Spinal cord (tissue), 9 donors: ENCODE measurements at regions not wholly inside any gene's neighbourhood (a gene's known extent, or its start where the extent isn't known, plus 50 kb on each side); places are given as distances from the start of the nearest gene placed in this dataset.
A peak's percentile ranks its signal among the peaks of the same experiment; 100 is the strongest.

Source experiments
- DNase-seq, 6 donors: peaks; one replicate each; pipeline versions ENCODE4 v3.0.0 to v3.0.0-alpha.2; 2013 to 2015; ENCODE audit warnings: low spot score in 6 of 6, low read depth in 4 of 6
- H3K27ac ChIP-seq: one replicate; pipeline ENCODE4 v1.5.1; 2013; ENCODE audit warnings: low read depth, low read length, control low read depth
- H3K27me3 ChIP-seq: one replicate; pipeline ENCODE4 v1.6.1; 2013; ENCODE audit warnings: low read length; ENCODE audit not compliant: control insufficient read depth, insufficient read depth
- H3K36me3 ChIP-seq: one replicate; pipeline ENCODE4 v1.6.1; 2013; ENCODE audit warnings: low read length; ENCODE audit not compliant: control insufficient read depth, insufficient read depth
- H3K4me1 ChIP-seq: one replicate; pipeline ENCODE4 v1.6.1; 2013; ENCODE audit warnings: low read length; ENCODE audit not compliant: control insufficient read depth, insufficient read depth
- H3K4me3 ChIP-seq: one replicate; pipeline ENCODE4 v1.5.1; 2013; ENCODE audit warnings: low read depth, low read length, control low read depth
- H3K9me3 ChIP-seq: one replicate; pipeline ENCODE4 v1.6.1; 2013; ENCODE audit warnings: low read length; ENCODE audit not compliant: control insufficient read depth, insufficient read depth
- WGBS: methylation state at CpG from one replicate; pipeline ENCODE4 v1.1.5; 2013; ENCODE audit warnings: missing lambda C conversion rate; ENCODE audit not compliant: insufficient coverage; 5-methylcytosine and 5-hydroxymethylcytosine counted together
- donor health status: healthy.

DNA sequence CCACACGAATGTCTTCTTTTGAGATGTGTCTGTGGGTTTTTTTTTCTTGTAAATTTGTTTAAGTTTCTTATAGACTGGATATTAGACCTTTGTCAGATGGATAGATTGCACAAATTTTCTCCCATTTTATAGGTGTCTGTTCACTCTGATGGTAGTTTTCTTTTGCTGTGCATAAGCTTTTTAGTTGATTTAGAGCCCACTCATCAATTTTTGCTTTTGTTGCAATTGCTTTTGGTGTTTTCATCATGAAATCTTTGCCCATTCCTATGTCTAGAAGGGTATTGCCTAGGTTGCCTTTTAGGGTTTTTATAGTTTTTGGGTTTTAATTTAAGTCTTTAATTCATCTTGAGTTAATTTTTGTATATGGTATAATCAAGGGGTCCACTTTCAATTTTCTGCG, 57.7 kb downstream of the NKX2-2 start:
- no peak for DNase-seq
- Histone ChIP-seq H3K9me3 (no peaks in the 10 kb centered on the region), H3K27me3 (no peaks in the 10 kb centered on the region), H3K4me3 (no peak overlapping the region), H3K4me1 (no peaks in the 10 kb centered on the region), H3K27ac (no peak overlapping the region), H3K36me3 (no peaks in the 10 kb centered on the region)
- WGBS, result no CpG with 5 or more reads among the region's 2 CpGs

DNA sequence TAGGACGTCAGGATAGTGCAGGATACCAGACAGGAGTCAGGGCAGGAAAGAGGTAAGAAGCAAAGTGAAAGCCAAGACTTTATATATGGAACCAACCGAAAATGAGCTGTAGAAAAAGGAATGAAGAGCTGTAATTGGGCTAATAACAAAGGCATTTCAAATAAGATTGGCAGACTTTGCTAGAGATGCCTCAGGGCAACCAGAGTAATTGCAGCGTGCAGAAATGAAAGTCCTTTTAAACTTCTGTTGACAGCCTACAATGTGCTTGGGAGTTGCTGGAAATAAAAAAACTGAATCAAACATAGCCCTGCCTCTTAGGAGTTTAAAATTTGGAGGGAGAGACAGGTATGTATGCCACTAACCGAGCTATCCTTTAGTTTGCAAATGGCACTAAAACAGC, 56.4 kb upstream of the NKX2-4 start:
- peak in 1 of 6 donors; percentile 7 for DNase-seq

DNA sequence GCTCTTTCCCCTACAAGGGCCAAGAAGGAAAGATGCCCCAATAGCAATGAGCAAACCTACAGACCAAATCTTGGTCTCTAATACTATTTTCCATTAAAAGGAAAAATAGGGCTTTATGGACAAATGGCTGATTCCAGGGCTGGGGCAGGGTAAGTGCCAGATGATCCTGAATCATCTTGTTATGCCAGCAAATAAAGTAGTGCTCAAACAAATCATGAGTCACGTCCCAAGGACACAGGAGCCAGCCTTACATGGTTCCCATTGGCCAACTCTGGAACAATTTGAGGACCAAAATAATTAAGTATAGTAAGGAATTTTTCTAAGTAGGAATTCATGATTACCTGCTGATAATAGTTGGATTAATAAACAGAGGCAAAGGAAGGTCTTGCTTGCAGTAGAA, 53.2 kb upstream of the NKX2-4 start:
- H3K36me3 ChIP-seq, result no peaks in the 10 kb centered on the region
- H3K4me3 ChIP-seq, result no peak overlapping the region
- H3K27ac ChIP-seq, result no peak overlapping the region
- no peak for DNase-seq
- no peaks in the 10 kb centered on the region for H3K27me3 ChIP-seq
- H3K4me1 ChIP-seq, result no peaks in the 10 kb centered on the region
- whole genome bisulfite sequencing, result no CpG with 5 or more reads among the region's 1 CpG
- no peaks in the 10 kb centered on the region for H3K9me3 ChIP-seq

More for the DNA sequence above, 56.4 kb upstream of the NKX2-4 start:
- no peak overlapping the region for H3K4me3 ChIP-seq
- no peaks in the 10 kb centered on the region for H3K4me1 ChIP-seq
- H3K9me3 ChIP-seq, result no peaks in the 10 kb centered on the region
- no peaks in the 10 kb centered on the region for H3K27me3 ChIP-seq
- WGBS, result 78% methylated on average over 4 of the region's 4 CpGs
- no peak overlapping the region for H3K27ac ChIP-seq
- no peaks in the 10 kb centered on the region for H3K36me3 ChIP-seq
